ENCODE measurements at regions not wholly inside any gene's neighbourhood (a gene's known extent, or its start where the extent isn't known, plus 50 kb on each side); places are given as distances from the start of the nearest gene placed in this dataset.

GRCh38 chrX:7552760-7553159, 290.2 kb upstream of the VCX start:
- no peak for TF ChIP-seq EZH2 (IDR thresholded peaks at IDR 0.05; ENCODE audit: borderline replicate concordance, insufficient read depth, low read depth, low read length, poor library complexity, severe bottlenecking)
- TF ChIP-seq, protein P1, sequence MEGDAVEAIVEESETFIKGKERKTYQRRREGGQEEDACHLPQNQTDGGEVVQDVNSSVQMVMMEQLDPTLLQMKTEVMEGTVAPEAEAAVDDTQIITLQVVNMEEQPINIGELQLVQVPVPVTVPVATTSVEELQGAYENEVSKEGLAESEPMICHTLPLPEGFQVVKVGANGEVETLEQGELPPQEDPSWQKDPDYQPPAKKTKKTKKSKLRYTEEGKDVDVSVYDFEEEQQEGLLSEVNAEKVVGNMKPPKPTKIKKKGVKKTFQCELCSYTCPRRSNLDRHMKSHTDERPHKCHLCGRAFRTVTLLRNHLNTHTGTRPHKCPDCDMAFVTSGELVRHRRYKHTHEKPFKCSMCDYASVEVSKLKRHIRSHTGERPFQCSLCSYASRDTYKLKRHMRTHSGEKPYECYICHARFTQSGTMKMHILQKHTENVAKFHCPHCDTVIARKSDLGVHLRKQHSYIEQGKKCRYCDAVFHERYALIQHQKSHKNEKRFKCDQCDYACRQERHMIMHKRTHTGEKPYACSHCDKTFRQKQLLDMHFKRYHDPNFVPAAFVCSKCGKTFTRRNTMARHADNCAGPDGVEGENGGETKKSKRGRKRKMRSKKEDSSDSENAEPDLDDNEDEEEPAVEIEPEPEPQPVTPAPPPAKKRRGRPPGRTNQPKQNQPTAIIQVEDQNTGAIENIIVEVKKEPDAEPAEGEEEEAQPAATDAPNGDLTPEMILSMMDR (IDR thresholded peaks at IDR 0.05): no peak

Measured in B cell (primary cell).